ENCODE measurements at regions not wholly inside any gene's neighbourhood (a gene's known extent, or its start where the extent isn't known, plus 50 kb on each side); places are given as distances from the start of the nearest gene placed in this dataset.

GRCh38 chr14:87805315-87805723 is 187.7 kb downstream of the GALC start:
- peaks cover 0 to 5% (median 0%) of the 10 kb centered on the region in 4 donors for H3K27me3 ChIP-seq (ENCODE audit: control insufficient read depth in 4 of 4, insufficient read depth in 4 of 4, low read length in 3 of 4)
- WGBS, result 6% methylated on average over 4 of the region's 4 CpGs
- H3K4me3 ChIP-seq (ENCODE audit: low read depth in 1 of 3, low read length in 3 of 3), result no peak overlapping the region
- H3K9me3 ChIP-seq (ENCODE audit: control insufficient read depth in 4 of 4, low read length in 3 of 4), result no peaks in the 10 kb centered on the region
- DNase-seq (ENCODE audit: low spot score), result peak; percentile 56
- no peak overlapping the region for H3K27ac ChIP-seq (ENCODE audit: low read depth in 1 of 2, low read length in 2 of 2)
- H3K9ac ChIP-seq (ENCODE audit: low read depth in 1 of 2, low read length in 2 of 2), result no peak overlapping the region
- no peak for TF ChIP-seq TAF1 (conservative IDR thresholded peaks at IDR 0.05)
- TF ChIP-seq CTCF (IDR thresholded peaks at IDR 0.05; ENCODE audit: low read depth, low read length, missing input control), result peak; percentile 46
- TF ChIP-seq ZBTB33 (IDR thresholded peaks at IDR 0.05), result no peak
- no peak for TF ChIP-seq ATF3 (IDR thresholded peaks at IDR 0.05)
- TF ChIP-seq SP1 (IDR thresholded peaks at IDR 0.05), result no peak
- peak; percentile 25 to 60 for TF ChIP-seq RAD21 (IDR thresholded peaks at IDR 0.05)
- TF ChIP-seq FOXA2 (IDR thresholded peaks at IDR 0.05), result no peak
- no peak for TF ChIP-seq HNF4G (IDR thresholded peaks at IDR 0.05)
- H3K36me3 ChIP-seq (ENCODE audit: control insufficient read depth in 4 of 4, insufficient read depth in 3 of 4, low read depth in 1 of 4, low read length in 3 of 4), result no peaks in the 10 kb centered on the region
- no peaks in the 10 kb centered on the region for H3K4me1 ChIP-seq (ENCODE audit: control insufficient read depth in 4 of 4, insufficient read depth in 4 of 4, low read length in 3 of 4)

GRCh38 chr14:87800216-87800615 is 192.8 kb downstream of the GALC start:
- H3K27ac ChIP-seq (ENCODE audit: low read depth in 1 of 2, low read length in 2 of 2), result no peak overlapping the region
- no peaks in the 10 kb centered on the region for H3K9me3 ChIP-seq (ENCODE audit: control insufficient read depth in 4 of 4, low read length in 3 of 4)
- H3K4me1 ChIP-seq (ENCODE audit: control insufficient read depth in 4 of 4, insufficient read depth in 4 of 4, low read length in 3 of 4), result no peaks in the 10 kb centered on the region
- peaks cover 0 to under 1% (median 0%) of the 10 kb centered on the region in 4 donors for H3K27me3 ChIP-seq (ENCODE audit: control insufficient read depth in 4 of 4, insufficient read depth in 4 of 4, low read length in 3 of 4)
- no peaks in the 10 kb centered on the region for H3K36me3 ChIP-seq (ENCODE audit: control insufficient read depth in 4 of 4, insufficient read depth in 3 of 4, low read depth in 1 of 4, low read length in 3 of 4)
- H3K9ac ChIP-seq (ENCODE audit: low read depth in 1 of 2, low read length in 2 of 2), result no peak overlapping the region
- no peak overlapping the region for H3K4me3 ChIP-seq (ENCODE audit: low read depth in 1 of 3, low read length in 3 of 3)
- no peak for TF ChIP-seq TAF1 (conservative IDR thresholded peaks at IDR 0.05)
- no peak for DNase-seq (ENCODE audit: low spot score)

- DNase-seq (ENCODE audit: low spot score), result no peak
- H3K4me1 ChIP-seq (ENCODE audit: control insufficient read depth in 4 of 4, insufficient read depth in 4 of 4, low read length in 3 of 4), result no peaks in the 10 kb centered on the region
- H3K9ac ChIP-seq (ENCODE audit: low read depth in 1 of 2, low read length in 2 of 2), result no peak overlapping the region
- no peak overlapping the region for H3K4me3 ChIP-seq (ENCODE audit: low read depth in 1 of 3, low read length in 3 of 3)
- TF ChIP-seq GABPA (IDR thresholded peaks at IDR 0.05 in 1 of 2, conservative IDR thresholded peaks at IDR 0.05 in 1 of 2) (no peak), HNF4G (IDR thresholded peaks at IDR 0.05) (no peak), YY1 (IDR thresholded peaks at IDR 0.05) (no peak), ZBTB33 (IDR thresholded peaks at IDR 0.05) (no peak)
- H3K36me3 ChIP-seq (ENCODE audit: control insufficient read depth in 4 of 4, insufficient read depth in 3 of 4, low read depth in 1 of 4, low read length in 3 of 4), result no peaks in the 10 kb centered on the region
- no peaks in the 10 kb centered on the region for H3K9me3 ChIP-seq (ENCODE audit: control insufficient read depth in 4 of 4, low read length in 3 of 4)
- peaks cover 0 to 4% (median 0%) of the 10 kb centered on the region in 4 donors for H3K27me3 ChIP-seq (ENCODE audit: control insufficient read depth in 4 of 4, insufficient read depth in 4 of 4, low read length in 3 of 4)
- H3K27ac ChIP-seq (ENCODE audit: low read depth in 1 of 2, low read length in 2 of 2), result no peak overlapping the region
- WGBS, result 93% methylated on average over 3 of the region's 3 CpGs
These were observed 193.6 kb downstream of the GALC start for GRCh38 chr14:87799400-87799799.
